H1 (cell line): ENCODE measurements at regions not wholly inside any gene's neighbourhood (a gene's known extent, or its start where the extent isn't known, plus 50 kb on each side); places are given as distances from the start of the nearest gene placed in this dataset.

Source experiments
- CTCF ChIA-PET: fragments of 300-600 bp; sonication (Branson Sonifier 250); formaldehyde crosslinking; loops from one replicate; lab custom pipeline; 2021; ENCODE audit not compliant: partially characterized antibody; lab: Charles Lee
- POLR2A ChIA-PET: fragments of 300-600 bp; sonication (Branson Sonifier 250); formaldehyde crosslinking; loops from one replicate; lab custom pipeline; 2021; ENCODE audit warnings: inconsistent platforms; ENCODE audit not compliant: partially characterized antibody; lab: Charles Lee
- DNase-seq, 2 experiments: peaks; one replicate each; pipeline versions ENCODE4 v3.0.0 to v3.0.0-alpha.2; 2010 to 2022; ENCODE audit warnings: low spot score in 2 of 2, low read depth in 1 of 2, mixed read lengths in 1 of 2
- FAIRE-seq: peaks from 2 replicates; lab custom pipeline; 2011; peaks lifted over from hg19 to GRCh38; lab: Jason Lieb, UNC
- H2AFZ ChIP-seq: 2 replicates; pipeline ENCODE4 v1.8.1; 2012; ENCODE audit warnings: low read length, inconsistent platforms
- H2AK5ac ChIP-seq: 2 replicates; pipeline ENCODE4 v1.6.1; 2013; ENCODE audit warnings: low read depth, low read length
- H2BK120ac ChIP-seq: replicated peaks from 2 replicates; pipeline ENCODE3; 2013; ENCODE audit warnings: low read depth, low read length, inconsistent platforms
- H2BK12ac ChIP-seq: 2 replicates; pipeline ENCODE4 v1.6.1; 2013; ENCODE audit warnings: low read depth, low read length
- H2BK15ac ChIP-seq: 2 replicates; pipeline ENCODE4 v1.6.1; 2013; ENCODE audit warnings: low read length
- H2BK20ac ChIP-seq: 2 replicates; pipeline ENCODE4 v1.6.1; 2013; ENCODE audit warnings: low read length
- H2BK5ac ChIP-seq: 2 replicates; pipeline ENCODE4 v1.6.1; 2013; ENCODE audit warnings: low read depth, low read length
- H3K14ac ChIP-seq: 2 replicates; pipeline ENCODE4 v1.6.1; 2013; ENCODE audit warnings: inconsistent platforms; ENCODE audit not compliant: insufficient read length
- H3K18ac ChIP-seq: 2 replicates; pipeline ENCODE4 v1.6.1; 2013; ENCODE audit warnings: low read length; ENCODE audit errors: extremely low read depth
- H3K23ac ChIP-seq: 2 replicates; pipeline ENCODE4 v1.6.1; 2013; ENCODE audit warnings: inconsistent platforms; ENCODE audit not compliant: insufficient read length
- H3K23me2 ChIP-seq: 2 replicates; pipeline ENCODE4 v1.6.1; 2013; ENCODE audit warnings: low read depth, low read length
- H3K27ac ChIP-seq: 2 replicates; pipeline ENCODE4 v1.6.1; 2011; ENCODE audit warnings: low read depth, low read length, inconsistent platforms
- H3K27me3 ChIP-seq, 4 experiments: replicated peaks in 1 of 4; 1 replicate in 1 of 4; 2 replicates in 3 of 4; pipeline versions ENCODE4 v1.6.1 to v1.8.1; 2011 to 2013; ENCODE audit warnings: low read length in 3 of 4, mild to moderate bottlenecking in 3 of 4, inconsistent platforms in 2 of 4, mixed read lengths in 2 of 4, moderate library complexity in 1 of 4; ENCODE audit not compliant: control insufficient read depth in 3 of 4, insufficient read depth in 3 of 4; ENCODE audit errors: extremely low read depth in 1 of 4
- H3K36me3 ChIP-seq, 4 experiments: 2 replicates each; pipeline versions ENCODE4 v1.6.1 to v1.8.1; 2011 to 2013; ENCODE audit warnings: mild to moderate bottlenecking in 4 of 4, low read length in 3 of 4, moderate library complexity in 2 of 4, control low read depth in 1 of 4, inconsistent platforms in 1 of 4; ENCODE audit not compliant: insufficient read depth in 4 of 4, control insufficient read depth in 2 of 4
- H3K4ac ChIP-seq: replicated peaks from 2 replicates; pipeline ENCODE3; 2013; ENCODE audit warnings: low read length, low read depth, mixed read lengths, inconsistent platforms; ENCODE audit not compliant: insufficient read length
- H3K4me1 ChIP-seq, 4 experiments: replicated peaks in 1 of 4; 1 replicate in 1 of 4; 2 replicates in 3 of 4; pipeline versions ENCODE4 v1.6.1 to v1.8.1; 2011 to 2013; ENCODE audit warnings: low read length in 3 of 4, inconsistent platforms in 2 of 4, mixed read lengths in 1 of 4; ENCODE audit not compliant: insufficient read depth in 4 of 4, control insufficient read depth in 3 of 4
- H3K4me2 ChIP-seq, 2 experiments: 2 replicates each; pipeline versions ENCODE4 v1.6.1 to v1.8.1; 2011 to 2013; ENCODE audit warnings: low read depth in 2 of 2, low read length in 2 of 2, control low read depth in 1 of 2, inconsistent platforms in 1 of 2, mild to moderate bottlenecking in 1 of 2; ENCODE audit not compliant: insufficient read depth in 1 of 2
- H3K4me3 ChIP-seq, 4 experiments: fragments of 200-600, 300-600 bp in 1 of 4; sonication (generic), shearing (Covaris generic), sonication (Bioruptor Twin) in 1 of 4; 2 replicates each; pipeline versions ENCODE4 v1.5.1 to v1.8.1; 2011 to 2016; ENCODE audit warnings: low read length in 4 of 4, low read depth in 3 of 4, control low read depth in 2 of 4, inconsistent platforms in 2 of 4, mild to moderate bottlenecking in 2 of 4, mixed read lengths in 1 of 4, moderate library complexity in 1 of 4; ENCODE audit not compliant: insufficient read depth in 2 of 4; ENCODE audit errors: extremely low read depth in 1 of 4
- H3K56ac ChIP-seq: replicated peaks from 2 replicates; pipeline ENCODE3; 2013; ENCODE audit warnings: low read depth, mild to moderate bottlenecking, mixed read lengths, low read length, inconsistent platforms; ENCODE audit not compliant: insufficient read length
- H3K79me1 ChIP-seq: 2 replicates; pipeline ENCODE4 v1.6.1; 2013; ENCODE audit warnings: low read depth, low read length, control low read depth
- H3K79me2 ChIP-seq, 2 experiments: 2 replicates each; pipeline versions ENCODE4 v1.6.1 to v1.8.1; 2012 to 2013; ENCODE audit warnings: low read length in 2 of 2, mild to moderate bottlenecking in 2 of 2, inconsistent platforms in 1 of 2; ENCODE audit not compliant: insufficient read depth in 2 of 2, control insufficient read depth in 1 of 2
- H3K9ac ChIP-seq, 4 experiments: replicated peaks in 1 of 4; 1 replicate in 1 of 4; 2 replicates in 3 of 4; pipeline versions ENCODE4 v1.6.1 to v1.8.1; 2011 to 2013; ENCODE audit warnings: low read depth in 3 of 4, low read length in 3 of 4, control low read depth in 2 of 4, mild to moderate bottlenecking in 2 of 4, moderate library complexity in 2 of 4, inconsistent platforms in 1 of 4; ENCODE audit errors: extremely low read depth in 1 of 4
- H3K9me3 ChIP-seq, 2 experiments: 2 replicates each; pipeline versions ENCODE4 v1.6.1 to v1.8.1; 2012 to 2013; ENCODE audit warnings: mild to moderate bottlenecking in 2 of 2, moderate library complexity in 2 of 2, control low read depth in 1 of 2, inconsistent platforms in 1 of 2, low read depth in 1 of 2, low read length in 1 of 2, mixed read lengths in 1 of 2; ENCODE audit not compliant: insufficient read depth in 2 of 2
- H4K20me1 ChIP-seq, 2 experiments: replicated peaks in 1 of 2; 2 replicates each; pipeline versions ENCODE3 to v1.8.1; 2011 to 2013; ENCODE audit warnings: inconsistent platforms in 2 of 2, low read length in 2 of 2, mild to moderate bottlenecking in 1 of 2; ENCODE audit not compliant: insufficient read depth in 2 of 2, control insufficient read depth in 1 of 2
- H4K5ac ChIP-seq: 2 replicates; pipeline ENCODE4 v1.6.1; 2013; ENCODE audit warnings: low read length, low read depth, mixed read lengths, inconsistent platforms; ENCODE audit not compliant: insufficient read length
- H4K8ac ChIP-seq: 2 replicates; pipeline ENCODE4 v1.8.0; 2013; ENCODE audit warnings: mild to moderate bottlenecking, moderate library complexity, low read length, inconsistent platforms; ENCODE audit not compliant: insufficient read depth; ENCODE audit errors: extremely low read depth
- H4K91ac ChIP-seq: replicated peaks from 2 replicates; pipeline ENCODE3; 2013; ENCODE audit warnings: low read length, mixed read lengths, inconsistent platforms; ENCODE audit not compliant: insufficient read length
- ATF3 ChIP-seq: IDR thresholded peaks from 2 replicates; pipeline ENCODE4 v1.6.1; 2011; ENCODE audit warnings: low read depth, mild to moderate bottlenecking, low read length; ENCODE audit not compliant: insufficient read depth
- CREB1 ChIP-seq: IDR thresholded peaks from 2 replicates; pipeline ENCODE4 v1.6.1; 2012; ENCODE audit warnings: inconsistent platforms
- JUND ChIP-seq: IDR thresholded peaks from 2 replicates; pipeline ENCODE4 v1.6.1; 2011; ENCODE audit warnings: mild to moderate bottlenecking, improper control_type of control experiment, low read length
- KDM1A ChIP-seq: fragments of 200-600, 300-600 bp; sonication (generic); IDR thresholded peaks from 2 replicates; pipeline ENCODE4 v1.7.1; 2016; ENCODE audit warnings: mild to moderate bottlenecking, low read length, borderline replicate concordance
- MAX ChIP-seq: IDR thresholded peaks from 2 replicates; pipeline ENCODE4 v1.6.1; 2012; ENCODE audit warnings: inconsistent platforms
- NANOG ChIP-seq: IDR thresholded peaks from 2 replicates; pipeline ENCODE4 v1.6.1; 2011; ENCODE audit warnings: low read length, low read depth, mild to moderate bottlenecking, inconsistent platforms; ENCODE audit not compliant: insufficient read depth, poor library complexity, severe bottlenecking
- NRF1 ChIP-seq: IDR thresholded peaks from 2 replicates; pipeline ENCODE4 v1.6.1; 2011; ENCODE audit warnings: mild to moderate bottlenecking, low read depth, low read length, improper control_type of control experiment
- RXRA ChIP-seq: IDR thresholded peaks from 2 replicates; pipeline ENCODE4 v1.6.1; 2011; ENCODE audit warnings: low read depth, mild to moderate bottlenecking, low read length, moderate library complexity; ENCODE audit not compliant: insufficient read depth
- SIX5 ChIP-seq: IDR thresholded peaks from 2 replicates; pipeline ENCODE4 v1.6.1; 2011; ENCODE audit warnings: mild to moderate bottlenecking, low read depth, low read length
- SP2 ChIP-seq: IDR thresholded peaks from 2 replicates; pipeline ENCODE4 v1.6.1; 2012; ENCODE audit warnings: mild to moderate bottlenecking, low read length, inconsistent platforms
- WGBS, 2 experiments: shearing (Covaris generic) in 1 of 2; methylation state at CpG; one replicate each; pipeline versions ENCODE4 v1.1.6 to v1.1.7; 2013 to 2015; ENCODE audit warnings: low lambda C conversion rate in 2 of 2, mixed read lengths in 2 of 2, inconsistent platforms in 1 of 2, low coverage in 1 of 2, missing lambda C conversion rate in 1 of 2; ENCODE audit not compliant: insufficient replicate concordance in 2 of 2, insufficient coverage in 1 of 2, insufficient read length in 1 of 2; ENCODE audit errors: extremely low coverage in 1 of 2, missing lambda C conversion rate in 1 of 2; 5-methylcytosine and 5-hydroxymethylcytosine counted together

- no peak overlapping the region for H3K56ac ChIP-seq
- no peaks in the 10 kb centered on the region; a peak in 1 of 7 replicates for H3K27me3 ChIP-seq
- 82% methylated on average over 6 of the region's 6 CpGs; no CpG with 5 or more reads in 1 of the 2 experiments for WGBS, 2 experiments
- no peak overlapping the region for H3K4me3 ChIP-seq
- H2BK5ac ChIP-seq = no peak overlapping the region
- H3K23me2 ChIP-seq = no peaks in the 10 kb centered on the region; the same call in 1 of the 2 replicates
- DNase-seq (no peak), FAIRE-seq (no peak)
- TF ChIP-seq NRF1 (no peak), RXRA (no peak), NANOG (no peak), SIX5 (no peak), KDM1A (no peak), SP2 (no peak), JUND (no peak), ATF3 (no peak), CREB1 (no peak), MAX (no peak)
- no peak overlapping the region for H2AK5ac ChIP-seq
- H3K27ac ChIP-seq = no peak overlapping the region
- H3K4ac ChIP-seq = no peak overlapping the region
- POLR2A ChIA-PET = no interaction called here
- no peak overlapping the region for H3K23ac ChIP-seq
- H3K9ac ChIP-seq = no peak overlapping the region
- H3K14ac ChIP-seq = no peak overlapping the region
- H4K8ac ChIP-seq = no peak overlapping the region
- no peaks in the 10 kb centered on the region for H3K79me2 ChIP-seq
- H3K9me3 ChIP-seq = no peaks in the 10 kb centered on the region
- no peaks in the 10 kb centered on the region for H3K4me1 ChIP-seq
- no peak overlapping the region for H2AFZ ChIP-seq
- H3K36me3 ChIP-seq = no peaks in the 10 kb centered on the region
- no peak overlapping the region for H2BK120ac ChIP-seq
- CTCF ChIA-PET = interaction anchor here (0.6 to 2.4 kb wide), 12 partner anchors 10 to 435 kb away, joined by 3 to 9 read pairs (median 4); no protein-coding TSS in a partner anchor
- H3K4me2 ChIP-seq = no peak overlapping the region
- H2BK12ac ChIP-seq = no peak overlapping the region
- H2BK15ac ChIP-seq = no peak overlapping the region
- no peaks in the 10 kb centered on the region for H4K20me1 ChIP-seq
- no peak overlapping the region for H2BK20ac ChIP-seq
- no peak overlapping the region for H3K18ac ChIP-seq
- H3K79me1 ChIP-seq = no peaks in the 10 kb centered on the region
- no peak overlapping the region for H4K91ac ChIP-seq
- no peak overlapping the region for H4K5ac ChIP-seq
These were observed 296.2 kb upstream of the SKOR2 start for GRCh38 chr18:47547539-47548202.
